Activated T-cell treated with anti-CD3 and anti-CD28 coated beads, Interleukin-2, amount 50 U/mL, for 48 hours (primary cell): ENCODE measurements at regions not wholly inside any gene's neighbourhood (a gene's known extent, or its start where the extent isn't known, plus 50 kb on each side); places are given as distances from the start of the nearest gene placed in this dataset.
"Not testable (repeated sequence)": the region's sequence is repeated elsewhere in the genome, so short reads cannot be mapped to it uniquely, and the experiment has no call there.

Experiments
- DNase-seq, 2 experiments: peaks; one replicate each; pipeline ENCODE4 v3.0.0-alpha.2; 2020

GRCh38 chr10:131568866-131569265, 257.3 kb upstream of the TCERG1L start:
- no peak for DNase-seq

DNA sequence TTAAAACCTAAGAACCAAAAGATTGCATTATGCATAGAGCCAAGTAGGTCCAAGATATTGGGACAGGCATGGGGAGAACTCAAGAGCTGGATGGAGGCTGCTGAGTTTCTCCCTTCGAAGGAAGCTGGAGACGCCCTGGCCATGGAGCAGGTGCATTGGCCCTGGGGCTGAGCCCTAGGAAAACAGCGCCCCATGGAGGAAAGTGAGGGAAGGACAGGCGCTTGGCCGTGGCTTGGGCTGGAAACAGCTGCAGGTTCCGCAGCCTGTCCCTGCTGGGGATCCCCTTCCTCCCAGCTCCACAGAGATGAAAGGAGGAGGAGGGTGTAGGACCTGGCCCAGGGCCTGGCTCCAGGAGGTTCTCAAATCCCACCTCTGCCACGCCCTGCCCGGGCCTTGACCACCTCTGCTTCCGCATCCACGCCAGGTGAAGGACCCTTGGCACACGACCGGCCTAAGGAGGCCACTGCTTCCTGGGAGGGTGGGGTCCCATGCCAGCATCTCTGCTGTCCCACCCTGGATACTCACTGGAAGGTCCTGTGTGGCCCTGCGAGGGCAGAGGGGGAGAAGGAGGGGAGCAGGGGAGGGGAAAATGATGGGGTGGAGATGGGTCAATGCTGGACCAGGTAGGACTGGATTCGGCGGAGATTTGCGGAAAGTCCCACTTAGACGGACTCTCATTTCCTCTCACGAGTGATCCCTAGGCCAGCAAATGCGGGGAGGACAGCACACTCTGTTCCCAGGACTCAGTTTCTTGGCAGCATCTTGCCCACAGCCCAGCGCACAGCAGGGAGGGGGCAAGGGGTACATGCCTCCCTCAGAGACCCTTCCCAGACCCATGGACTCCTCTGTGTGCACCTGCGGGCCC, 258.6 kb upstream of the TCERG1L start:
- no peak for DNase-seq

DNA sequence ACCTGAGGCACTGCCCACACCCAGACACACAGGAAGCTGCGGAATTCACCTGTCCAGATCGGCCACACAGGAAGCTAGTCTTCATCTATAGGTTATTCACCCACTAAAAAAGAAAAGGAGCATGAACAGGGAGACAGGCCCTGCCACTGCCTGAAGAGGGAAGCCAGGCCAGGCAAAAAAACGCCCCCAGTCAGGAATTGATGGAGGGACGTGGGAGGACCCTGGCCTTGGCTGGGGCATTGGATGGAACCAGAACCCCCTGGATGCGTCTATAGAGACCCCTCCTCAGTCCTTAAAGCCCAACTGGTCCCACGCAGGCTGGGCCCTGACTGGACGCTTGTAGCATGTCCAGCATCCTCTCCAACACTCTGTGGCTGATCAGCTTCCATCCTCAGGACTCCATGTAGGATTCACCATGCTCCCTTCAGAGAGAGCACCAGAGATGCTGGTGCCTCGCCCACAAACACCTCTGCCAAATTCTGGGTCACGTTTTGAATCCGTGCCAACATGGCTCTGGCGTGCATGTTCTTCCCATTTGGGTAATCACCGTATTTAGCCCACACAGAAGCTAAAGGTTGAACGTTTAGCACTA, 259.3 kb upstream of the TCERG1L start:
- no peak for DNase-seq

DNA sequence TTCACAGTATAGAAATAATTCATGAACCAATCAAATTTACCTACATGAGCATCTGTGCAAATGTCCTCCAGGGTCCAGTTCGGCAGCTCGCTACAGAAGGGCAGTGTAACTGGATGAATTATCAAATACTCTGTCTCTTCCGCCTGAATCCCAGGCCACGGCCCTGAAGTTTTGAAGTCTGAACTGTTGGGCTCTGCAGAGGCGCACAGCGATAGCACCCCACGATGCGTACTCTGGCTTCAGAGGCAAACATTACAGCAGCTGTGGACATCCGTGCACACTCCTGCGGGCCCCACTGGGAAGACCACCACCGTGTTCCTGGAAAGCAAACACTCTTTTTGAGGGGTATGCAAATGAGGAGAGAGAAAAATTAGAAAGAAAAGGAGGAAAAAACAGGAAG, 259.8 kb upstream of the TCERG1L start:
- no peak for DNase-seq

- no peak for DNase-seq
These were observed 260.3 kb upstream of the TCERG1L start for GRCh38 chr10:131571865-131572264.

DNA sequence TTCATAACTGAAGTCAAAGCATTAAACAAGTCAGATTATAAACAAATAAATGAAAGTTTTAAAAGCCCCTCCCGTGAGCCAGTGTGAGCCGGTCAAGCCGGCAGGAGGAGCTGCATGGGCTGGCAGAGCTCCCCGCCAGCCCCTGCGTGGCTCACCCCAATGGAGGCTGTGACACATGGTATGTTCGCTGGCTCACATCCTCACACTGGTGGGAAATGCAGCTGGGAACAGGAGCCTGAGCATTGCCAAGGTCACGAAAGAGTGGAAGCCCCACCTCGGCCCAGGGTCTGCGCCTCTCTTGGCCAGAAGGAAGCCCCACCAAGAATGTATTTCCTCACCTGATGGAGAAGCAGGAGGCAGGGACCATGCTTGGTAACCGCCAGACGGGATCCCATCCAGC, 261.7 kb upstream of the TCERG1L start:
- no peak for DNase-seq

- no peak for DNase-seq
These were observed 262.2 kb upstream of the TCERG1L start for GRCh38 chr10:131573707-131574106.

- DNase-seq = no peak
These were observed 262.8 kb upstream of the TCERG1L start for GRCh38 chr10:131574363-131574706.

- DNase-seq = no peak
These were observed 263.3 kb upstream of the TCERG1L start for GRCh38 chr10:131574707-131575430.

GRCh38 chr10:131575877-131576276, 264.4 kb upstream of the TCERG1L start:
- no peak for DNase-seq

DNA sequence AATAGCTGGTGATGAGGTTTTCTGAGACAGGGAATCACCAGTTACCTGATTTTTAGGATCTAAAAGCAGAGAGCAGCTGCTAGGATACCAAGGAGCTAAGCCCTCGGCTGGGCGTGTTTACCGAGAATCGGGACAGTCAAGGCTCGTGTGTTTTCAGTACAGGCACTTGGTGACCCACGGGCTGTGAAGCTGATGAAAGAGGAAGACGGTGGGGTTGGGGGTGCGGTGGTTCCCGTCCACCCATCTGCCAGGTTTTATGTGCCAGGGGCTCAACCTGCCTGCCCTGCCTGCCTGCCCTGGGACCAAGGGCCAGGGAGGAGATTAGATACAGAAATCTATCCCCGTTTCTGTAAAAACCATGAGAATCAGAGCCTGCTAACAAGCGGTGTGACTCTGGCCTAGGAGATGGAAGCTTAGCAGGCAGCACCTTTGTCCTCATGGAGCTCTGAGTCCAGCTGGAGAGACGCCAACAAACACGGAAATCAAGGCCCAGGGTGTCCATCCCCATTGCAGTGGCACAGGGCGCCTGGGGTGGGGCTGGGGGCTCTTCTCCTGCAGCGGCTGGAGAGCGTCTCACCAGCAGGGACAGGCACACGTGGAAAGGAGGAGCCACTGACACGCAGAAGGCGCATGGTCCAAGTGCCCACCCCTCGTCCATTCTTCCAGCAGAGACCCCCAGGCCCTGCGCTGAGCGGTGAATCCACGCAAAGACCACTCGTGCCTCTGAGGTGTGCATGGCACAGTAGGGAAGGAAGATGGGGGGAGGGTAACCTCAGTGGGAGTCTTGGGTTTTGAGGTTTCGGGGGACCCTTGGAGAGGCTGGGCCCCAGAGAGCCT, 265.0 kb upstream of the TCERG1L start:
- no peak for DNase-seq

DNA sequence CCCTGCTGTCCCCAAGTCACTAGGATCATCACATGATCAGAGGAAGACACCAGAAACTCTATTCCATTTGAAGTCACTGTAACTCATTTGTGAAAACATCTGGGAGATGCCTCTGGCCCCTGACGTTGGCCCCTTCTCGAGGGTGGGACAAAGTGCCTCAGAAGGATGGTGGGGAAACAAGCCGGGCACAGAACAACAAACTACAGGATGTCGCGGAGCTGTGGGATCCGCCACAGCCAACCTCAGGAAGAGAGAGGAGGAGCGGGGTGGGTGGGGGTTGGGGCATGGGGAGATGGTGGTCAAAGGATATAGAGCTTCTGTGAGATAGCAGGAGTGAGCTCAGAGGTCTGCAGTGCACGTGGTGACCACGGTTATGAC, 265.6 kb upstream of the TCERG1L start:
- DNase-seq = no peak

GRCh38 chr10:131577786-131578471, 266.4 kb upstream of the TCERG1L start:
- no peak for DNase-seq

- no peak for DNase-seq
These were observed 267.0 kb upstream of the TCERG1L start for GRCh38 chr10:131578472-131578970.

- DNase-seq = no peak
These were observed 267.9 kb upstream of the TCERG1L start for GRCh38 chr10:131579251-131580071.

DNA sequence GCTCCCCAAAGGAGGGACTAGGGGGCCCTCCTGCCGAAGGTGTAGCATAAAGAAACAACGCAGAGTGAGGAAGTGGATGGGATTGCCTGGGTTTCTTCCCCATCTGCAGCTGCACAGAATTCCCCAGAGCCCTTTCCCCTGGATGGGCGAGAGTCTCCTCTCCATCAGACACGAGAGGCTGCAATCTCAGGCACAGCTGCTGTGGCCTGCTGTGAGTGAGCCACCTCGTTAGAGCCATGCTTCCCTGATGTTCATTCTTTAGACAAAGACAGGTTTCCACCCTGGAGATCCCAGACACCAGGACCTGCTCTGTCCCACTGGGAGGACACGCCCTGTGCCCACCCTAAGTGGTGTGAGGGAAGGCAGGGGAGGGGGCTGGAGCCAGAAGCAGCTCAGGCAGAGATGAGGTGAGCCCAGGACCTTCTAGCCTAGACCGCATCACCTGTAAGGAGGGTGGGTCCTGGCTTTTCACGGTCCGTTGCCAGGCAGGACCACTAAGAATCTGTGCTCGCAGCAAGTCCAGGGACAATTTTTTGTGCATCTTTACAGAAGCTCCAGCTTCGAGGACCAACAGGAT, 268.6 kb upstream of the TCERG1L start:
- no peak for DNase-seq

DNA sequence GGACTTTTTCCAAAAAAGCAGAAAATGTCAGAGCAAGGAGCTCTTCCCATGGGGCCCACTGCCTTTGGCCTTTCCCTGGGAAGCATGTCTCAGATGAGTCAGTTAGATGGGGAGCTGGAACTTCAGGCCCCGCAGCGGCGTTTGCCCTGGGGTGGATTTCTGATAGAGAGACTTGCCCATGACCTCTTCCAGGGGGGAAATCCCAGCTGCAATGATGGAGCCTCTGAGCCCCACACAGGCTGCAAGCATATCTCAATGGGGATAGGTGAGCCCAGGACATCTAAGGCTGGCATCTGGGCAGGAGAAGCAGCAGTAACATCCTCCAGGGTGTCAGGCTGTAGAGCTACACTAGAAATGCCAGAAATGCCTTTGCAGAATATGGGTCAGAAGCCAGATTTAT, 269.2 kb upstream of the TCERG1L start:
- DNase-seq = no peak

DNA sequence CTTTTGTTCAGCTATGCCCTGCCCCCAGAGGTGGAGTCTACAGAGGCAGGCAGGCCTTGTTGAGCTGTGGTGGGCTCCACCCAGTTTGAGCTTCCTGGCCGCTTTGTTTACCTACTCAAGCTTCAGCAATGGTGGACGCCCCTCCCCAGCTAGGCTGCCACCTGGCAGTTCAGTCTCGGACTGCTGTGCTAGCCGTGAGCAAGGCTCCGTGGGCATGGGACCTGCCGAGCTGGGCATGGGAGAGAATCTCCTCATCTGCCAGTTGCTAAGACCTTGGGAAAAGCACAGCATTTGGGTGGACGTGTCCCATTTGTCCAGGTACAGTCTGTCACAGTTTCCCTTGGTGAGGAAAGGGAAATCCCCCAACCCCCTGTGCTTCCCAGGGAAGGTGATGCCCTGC, 270.0 kb upstream of the TCERG1L start:
- not testable (repeated sequence) for DNase-seq

DNA sequence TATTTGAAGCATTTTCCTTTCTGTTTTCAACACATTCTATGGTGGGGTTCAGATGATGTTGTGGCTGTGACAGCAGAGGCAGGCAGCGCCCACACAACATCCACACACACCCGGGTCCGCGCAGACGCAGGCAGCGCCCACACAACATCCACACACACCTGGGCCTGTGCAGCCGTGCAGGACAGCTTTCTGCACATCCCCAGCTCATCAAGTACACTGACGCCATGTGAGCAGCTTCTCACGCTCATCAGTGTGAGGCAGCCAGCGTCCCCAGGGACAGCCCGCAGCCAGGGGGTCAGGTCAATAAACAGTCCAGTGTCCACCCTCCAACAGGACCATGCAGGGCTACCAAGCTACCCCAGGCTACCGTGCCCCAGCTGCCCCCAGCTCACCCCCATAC, 272.8 kb upstream of the TCERG1L start:
- DNase-seq = no peak

DNA sequence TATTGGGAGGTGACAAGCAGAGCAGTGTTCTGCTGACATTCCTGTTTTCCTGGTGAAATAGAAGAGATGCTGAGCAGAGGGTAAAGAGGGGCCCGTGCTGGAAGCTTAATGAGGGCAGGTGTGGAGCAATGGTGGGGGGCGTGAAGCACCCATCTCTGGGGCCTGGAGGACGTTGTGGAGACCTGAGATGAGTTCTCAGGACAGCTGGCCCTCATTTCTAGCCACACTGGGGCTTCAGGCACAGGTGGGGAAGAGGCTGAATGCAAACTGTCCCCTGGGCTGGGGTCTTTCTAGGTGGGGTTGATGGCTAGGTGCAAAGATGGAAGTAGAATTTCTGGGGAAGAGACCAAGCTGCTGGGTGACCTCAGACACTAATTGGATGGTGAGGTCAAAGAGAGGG, 274.2 kb upstream of the TCERG1L start:
- no peak for DNase-seq

DNA sequence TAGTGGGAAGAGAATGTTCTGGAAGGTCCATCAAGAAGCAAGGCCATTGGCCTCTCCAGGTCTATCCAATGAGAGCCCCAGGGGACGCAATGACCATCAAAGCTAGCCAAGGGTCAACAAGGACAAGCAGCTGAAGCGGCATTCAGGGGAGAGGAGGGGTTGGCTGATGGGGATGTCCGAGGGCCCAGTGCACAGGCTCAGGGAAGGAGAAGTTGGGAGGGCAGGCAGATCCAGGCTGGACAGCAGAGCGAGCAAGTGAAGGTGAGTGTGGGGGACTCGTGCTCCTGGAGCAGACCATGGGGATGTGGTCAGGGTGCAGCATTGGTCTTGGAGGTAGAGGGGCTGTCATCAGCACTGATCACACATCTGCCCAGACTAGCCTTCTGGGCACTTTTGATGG, 275.4 kb upstream of the TCERG1L start:
- DNase-seq = no peak
